ENCODE measurements at regions not wholly inside any gene's neighbourhood (a gene's known extent, or its start where the extent isn't known, plus 50 kb on each side); places are given as distances from the start of the nearest gene placed in this dataset.

- no peak for TF ChIP-seq EZH2phosphoT487 (IDR thresholded peaks at IDR 0.05; ENCODE audit: borderline replicate concordance, low read length)
- no peak for TF ChIP-seq CTCF (conservative IDR thresholded peaks at IDR 0.05; ENCODE audit: low read depth, low read length)
Measured at GRCh38 chr4:3836406-3836755, 70.2 kb downstream of the ADRA2C start.

Measured in PC-3 (cell line).